A549 (cell line): ENCODE measurements at regions not wholly inside any gene's neighbourhood (a gene's known extent, or its start where the extent isn't known, plus 50 kb on each side); places are given as distances from the start of the nearest gene placed in this dataset.

Source experiments
- CBX8 ChIP-seq: fragments of 200-600 bp; sonication (generic); IDR thresholded peaks from 2 replicates; pipeline ENCODE4 v1.6.1; 2016
- CHD2 ChIP-seq: fragments of 150-350 bp; IDR thresholded peaks from 2 replicates; pipeline ENCODE4 v1.6.1; 2014; ENCODE audit warnings: low read length; ENCODE audit not compliant: partially characterized antibody
- CTCF ChIP-seq: fragments of >200 bp; sonication (Bioruptor Twin); formaldehyde crosslinking; IDR thresholded peaks from 3 replicates; pipeline ENCODE4 v1.5.1; 2016
- EHF ChIP-seq: fragments of 250-450 bp; sonication (Bioruptor Pico); IDR thresholded peaks from 2 replicates; pipeline ENCODE4 v1.5.0; 2020; ENCODE audit warnings: mild to moderate bottlenecking
- EHMT2 ChIP-seq: fragments of 200-600 bp; sonication (generic); IDR thresholded peaks from 2 replicates; pipeline ENCODE4 v1.6.1; 2016; ENCODE audit warnings: antibody characterized with exemption, low read depth, mild to moderate bottlenecking, moderate library complexity
- ELK1 ChIP-seq: fragments of 150-350 bp; IDR thresholded peaks from 2 replicates; pipeline ENCODE4 v1.6.1; 2014; ENCODE audit warnings: low read depth, mild to moderate bottlenecking, low read length
- EP300 ChIP-seq, 2 experiments: fragments of >200 bp; sonication (Bioruptor Twin); formaldehyde crosslinking; IDR thresholded peaks; 2 replicates in 1 of 2; 3 replicates in 1 of 2; pipeline ENCODE4 v1.6.1; 2016 to 2017
- JUN ChIP-seq, 2 experiments: fragments of >200 bp; sonication (Bioruptor Twin); formaldehyde crosslinking; IDR thresholded peaks; 2 replicates in 1 of 2; 3 replicates in 1 of 2; pipeline ENCODE4 v1.6.1; 2016 to 2017
- KDM5A ChIP-seq: fragments of 200-600 bp; sonication (generic); IDR thresholded peaks from 2 replicates; pipeline ENCODE4 v1.6.1; 2016; ENCODE audit warnings: antibody characterized with exemption, mild to moderate bottlenecking
- NPAS2 ChIP-seq: fragments of 250-450 bp; sonication (Bioruptor Pico); IDR thresholded peaks from 2 replicates; pipeline ENCODE4 v1.8.0; 2022; ENCODE audit warnings: mild to moderate bottlenecking, moderate library complexity, borderline replicate concordance
- POLR2A ChIP-seq: IDR thresholded peaks from 2 replicates; pipeline ENCODE4 v1.6.1; 2012; ENCODE audit warnings: mild to moderate bottlenecking, low read length
- RCOR1 ChIP-seq: fragments of 150-350 bp; IDR thresholded peaks from 2 replicates; pipeline ENCODE4 v1.6.1; 2014; ENCODE audit warnings: antibody characterized with exemption, low read length, low read depth

GRCh38 chr9:21744320-21744719 is 58.1 kb upstream of the MTAP start:
- no peak for TF ChIP-seq CTCF
- TF ChIP-seq NPAS2 (CRISPR knock-in tag), result no peak
- no peak for TF ChIP-seq EHMT2
- no peak for TF ChIP-seq EHF
- TF ChIP-seq EP300 (IDR thresholded peaks at IDR 0.05), result no peak
- TF ChIP-seq CBX8, result no peak
- TF ChIP-seq ELK1, result no peak
- TF ChIP-seq JUN (IDR thresholded peaks at IDR 0.05), result no peak
- TF ChIP-seq POLR2A, result no peak
- TF ChIP-seq RCOR1, result no peak
- no peak for TF ChIP-seq CHD2
- no peak for TF ChIP-seq KDM5A
